Liver (tissue), 3 donors: ENCODE measurements at regions not wholly inside any gene's neighbourhood (a gene's known extent, or its start where the extent isn't known, plus 50 kb on each side); places are given as distances from the start of the nearest gene placed in this dataset.

Source experiments
- EGR1 ChIP-seq, 2 donors: IDR thresholded peaks; 2 replicates each; pipeline ENCODE4 v1.6.1; 2016 to 2018; ENCODE audit warnings: antibody characterized with exemption in 2 of 2, low read depth in 2 of 2
- GABPA ChIP-seq, 2 donors: IDR thresholded peaks in 1 of 2; conservative IDR thresholded peaks in 1 of 2; 2 replicates each; pipeline ENCODE4 v1.6.1; 2016; ENCODE audit warnings: antibody characterized with exemption in 2 of 2, mild to moderate bottlenecking in 1 of 2, moderate library complexity in 1 of 2
- SP1 ChIP-seq: IDR thresholded peaks from 2 replicates; pipeline ENCODE4 v1.6.1; 2018; ENCODE audit warnings: antibody characterized with exemption, mild to moderate bottlenecking
- TAF1 ChIP-seq: conservative IDR thresholded peaks from 2 replicates; pipeline ENCODE4 v1.6.1; 2016; ENCODE audit warnings: antibody characterized with exemption, mild to moderate bottlenecking
- TF ChIP-seq, protein P1 (sequence below): fragments of 150-350 bp; IDR thresholded peaks from 2 replicates; pipeline ENCODE4 v1.5.1; 2017; ENCODE audit warnings: improper control_type of control experiment, low read depth, low read length; ENCODE audit not compliant: missing input control
- TF ChIP-seq, protein P2 (sequence below): IDR thresholded peaks from 2 replicates; pipeline ENCODE4 v1.6.1; 2016; ENCODE audit warnings: antibody characterized with exemption
- TF ChIP-seq, protein P3 (sequence below): IDR thresholded peaks from 2 replicates; pipeline ENCODE4 v1.6.1; 2016; ENCODE audit warnings: antibody characterized with exemption, mild to moderate bottlenecking
- TF ChIP-seq, protein P4 (sequence below): IDR thresholded peaks from 2 replicates; pipeline ENCODE4 v1.6.1; 2016; ENCODE audit warnings: antibody characterized with exemption
- donor health status: healthy.
- donor health status: healthy.

DNA sequence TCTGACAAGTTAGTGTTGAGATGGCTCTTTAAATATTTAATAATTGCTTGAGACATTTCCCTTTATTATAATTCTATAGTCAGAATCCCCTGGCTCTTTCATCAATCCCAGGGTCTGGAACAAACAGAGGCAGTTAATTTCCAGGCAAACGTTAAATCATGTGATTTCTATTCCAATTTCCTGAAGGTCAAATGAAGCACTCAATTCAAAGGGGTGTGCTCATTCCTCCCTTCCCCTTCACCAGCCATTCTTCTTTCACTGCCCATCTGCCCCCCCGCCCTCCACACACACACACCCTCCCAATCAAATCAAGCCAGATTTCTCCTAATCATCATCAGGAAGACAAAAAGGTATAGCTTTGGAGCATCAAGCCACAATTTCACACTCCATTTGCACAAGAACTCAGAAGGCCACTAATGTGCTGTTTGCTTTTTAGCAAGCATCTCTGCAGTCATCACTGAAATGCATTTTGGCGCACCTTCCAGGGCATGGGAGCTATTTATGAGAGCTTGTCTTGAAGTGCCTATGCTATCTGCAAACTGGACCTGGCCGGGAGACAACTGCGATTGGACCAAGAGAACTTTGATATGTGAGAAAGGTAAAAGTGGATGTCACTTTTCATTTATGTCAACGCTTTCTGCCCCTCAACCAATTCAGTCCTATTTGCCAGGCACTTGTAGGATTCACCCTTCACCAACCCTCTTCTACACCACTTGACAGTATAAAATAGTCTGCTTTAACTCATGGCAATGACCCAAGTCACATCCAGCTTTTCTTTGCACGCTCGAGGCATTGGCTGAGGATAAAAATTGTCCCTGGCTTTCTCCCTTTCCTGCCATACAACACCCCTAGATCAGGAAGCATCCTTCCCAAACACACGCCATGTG, 315.1 kb upstream of the API5 start:
- TF ChIP-seq GABPA (IDR thresholded peaks at IDR 0.05 in 1 of 2, conservative IDR thresholded peaks at IDR 0.05 in 1 of 2) (no peak), SP1 (no peak), TAF1 (no peak), EGR1 (IDR thresholded peaks at IDR 0.05; ENCODE audit: low read depth in 2 of 2) (no peak)
- TF ChIP-seq, protein P1, sequence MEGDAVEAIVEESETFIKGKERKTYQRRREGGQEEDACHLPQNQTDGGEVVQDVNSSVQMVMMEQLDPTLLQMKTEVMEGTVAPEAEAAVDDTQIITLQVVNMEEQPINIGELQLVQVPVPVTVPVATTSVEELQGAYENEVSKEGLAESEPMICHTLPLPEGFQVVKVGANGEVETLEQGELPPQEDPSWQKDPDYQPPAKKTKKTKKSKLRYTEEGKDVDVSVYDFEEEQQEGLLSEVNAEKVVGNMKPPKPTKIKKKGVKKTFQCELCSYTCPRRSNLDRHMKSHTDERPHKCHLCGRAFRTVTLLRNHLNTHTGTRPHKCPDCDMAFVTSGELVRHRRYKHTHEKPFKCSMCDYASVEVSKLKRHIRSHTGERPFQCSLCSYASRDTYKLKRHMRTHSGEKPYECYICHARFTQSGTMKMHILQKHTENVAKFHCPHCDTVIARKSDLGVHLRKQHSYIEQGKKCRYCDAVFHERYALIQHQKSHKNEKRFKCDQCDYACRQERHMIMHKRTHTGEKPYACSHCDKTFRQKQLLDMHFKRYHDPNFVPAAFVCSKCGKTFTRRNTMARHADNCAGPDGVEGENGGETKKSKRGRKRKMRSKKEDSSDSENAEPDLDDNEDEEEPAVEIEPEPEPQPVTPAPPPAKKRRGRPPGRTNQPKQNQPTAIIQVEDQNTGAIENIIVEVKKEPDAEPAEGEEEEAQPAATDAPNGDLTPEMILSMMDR = no peak
- TF ChIP-seq, protein P2, sequence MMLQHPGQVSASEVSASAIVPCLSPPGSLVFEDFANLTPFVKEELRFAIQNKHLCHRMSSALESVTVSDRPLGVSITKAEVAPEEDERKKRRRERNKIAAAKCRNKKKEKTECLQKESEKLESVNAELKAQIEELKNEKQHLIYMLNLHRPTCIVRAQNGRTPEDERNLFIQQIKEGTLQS = no peak
- TF ChIP-seq, protein P3, sequence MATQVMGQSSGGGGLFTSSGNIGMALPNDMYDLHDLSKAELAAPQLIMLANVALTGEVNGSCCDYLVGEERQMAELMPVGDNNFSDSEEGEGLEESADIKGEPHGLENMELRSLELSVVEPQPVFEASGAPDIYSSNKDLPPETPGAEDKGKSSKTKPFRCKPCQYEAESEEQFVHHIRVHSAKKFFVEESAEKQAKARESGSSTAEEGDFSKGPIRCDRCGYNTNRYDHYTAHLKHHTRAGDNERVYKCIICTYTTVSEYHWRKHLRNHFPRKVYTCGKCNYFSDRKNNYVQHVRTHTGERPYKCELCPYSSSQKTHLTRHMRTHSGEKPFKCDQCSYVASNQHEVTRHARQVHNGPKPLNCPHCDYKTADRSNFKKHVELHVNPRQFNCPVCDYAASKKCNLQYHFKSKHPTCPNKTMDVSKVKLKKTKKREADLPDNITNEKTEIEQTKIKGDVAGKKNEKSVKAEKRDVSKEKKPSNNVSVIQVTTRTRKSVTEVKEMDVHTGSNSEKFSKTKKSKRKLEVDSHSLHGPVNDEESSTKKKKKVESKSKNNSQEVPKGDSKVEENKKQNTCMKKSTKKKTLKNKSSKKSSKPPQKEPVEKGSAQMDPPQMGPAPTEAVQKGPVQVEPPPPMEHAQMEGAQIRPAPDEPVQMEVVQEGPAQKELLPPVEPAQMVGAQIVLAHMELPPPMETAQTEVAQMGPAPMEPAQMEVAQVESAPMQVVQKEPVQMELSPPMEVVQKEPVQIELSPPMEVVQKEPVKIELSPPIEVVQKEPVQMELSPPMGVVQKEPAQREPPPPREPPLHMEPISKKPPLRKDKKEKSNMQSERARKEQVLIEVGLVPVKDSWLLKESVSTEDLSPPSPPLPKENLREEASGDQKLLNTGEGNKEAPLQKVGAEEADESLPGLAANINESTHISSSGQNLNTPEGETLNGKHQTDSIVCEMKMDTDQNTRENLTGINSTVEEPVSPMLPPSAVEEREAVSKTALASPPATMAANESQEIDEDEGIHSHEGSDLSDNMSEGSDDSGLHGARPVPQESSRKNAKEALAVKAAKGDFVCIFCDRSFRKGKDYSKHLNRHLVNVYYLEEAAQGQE = no peak
- TF ChIP-seq, protein P4, sequence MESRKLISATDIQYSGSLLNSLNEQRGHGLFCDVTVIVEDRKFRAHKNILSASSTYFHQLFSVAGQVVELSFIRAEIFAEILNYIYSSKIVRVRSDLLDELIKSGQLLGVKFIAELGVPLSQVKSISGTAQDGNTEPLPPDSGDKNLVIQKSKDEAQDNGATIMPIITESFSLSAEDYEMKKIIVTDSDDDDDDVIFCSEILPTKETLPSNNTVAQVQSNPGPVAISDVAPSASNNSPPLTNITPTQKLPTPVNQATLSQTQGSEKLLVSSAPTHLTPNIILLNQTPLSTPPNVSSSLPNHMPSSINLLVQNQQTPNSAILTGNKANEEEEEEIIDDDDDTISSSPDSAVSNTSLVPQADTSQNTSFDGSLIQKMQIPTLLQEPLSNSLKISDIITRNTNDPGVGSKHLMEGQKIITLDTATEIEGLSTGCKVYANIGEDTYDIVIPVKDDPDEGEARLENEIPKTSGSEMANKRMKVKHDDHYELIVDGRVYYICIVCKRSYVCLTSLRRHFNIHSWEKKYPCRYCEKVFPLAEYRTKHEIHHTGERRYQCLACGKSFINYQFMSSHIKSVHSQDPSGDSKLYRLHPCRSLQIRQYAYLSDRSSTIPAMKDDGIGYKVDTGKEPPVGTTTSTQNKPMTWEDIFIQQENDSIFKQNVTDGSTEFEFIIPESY = no peak
